Effector memory CD8-positive, alpha-beta T cell (primary cell): ENCODE measurements at regions not wholly inside any gene's neighbourhood (a gene's known extent, or its start where the extent isn't known, plus 50 kb on each side); places are given as distances from the start of the nearest gene placed in this dataset.

Experiments
- ATAC-seq: fragments of 150-1000 bp; cut with Tn5 transposase; replicated peaks from 2 replicates; pipeline ENCODE4 v1.10.0; 2021; ENCODE audit warnings: mild to moderate bottlenecking, moderate library complexity
- DNase-seq, 3 experiments: peaks; one replicate each; pipeline ENCODE4 v3.0.0; 2021
- H3K27ac Mint-ChIP-seq, 2 donors: one replicate each; pipeline ENCODE4 v1.8.0; 2022; ENCODE audit warnings: mild to moderate bottlenecking in 2 of 2, mixed read lengths in 2 of 2, moderate library complexity in 2 of 2
- H3K27me3 Mint-ChIP-seq, 2 donors: one replicate each; pipeline ENCODE4 v1.8.0; 2022; ENCODE audit warnings: mixed read lengths in 2 of 2
- H3K36me3 Mint-ChIP-seq: one replicate; pipeline ENCODE4 v1.8.0; 2022; ENCODE audit warnings: mild to moderate bottlenecking, moderate library complexity, mixed read lengths; ENCODE audit not compliant: insufficient read depth
- H3K4me1 Mint-ChIP-seq, 2 donors: one replicate each; pipeline ENCODE4 v1.8.0; 2022; ENCODE audit warnings: low read depth in 2 of 2, mixed read lengths in 2 of 2
- H3K4me3 Mint-ChIP-seq, 2 donors: one replicate each; pipeline ENCODE4 v1.8.0; 2022; ENCODE audit warnings: mild to moderate bottlenecking in 2 of 2, mixed read lengths in 2 of 2, moderate library complexity in 2 of 2
- H3K9me3 Mint-ChIP-seq, 2 donors: one replicate each; pipeline ENCODE4 v1.8.0; 2022; ENCODE audit warnings: mixed read lengths in 2 of 2

DNA sequence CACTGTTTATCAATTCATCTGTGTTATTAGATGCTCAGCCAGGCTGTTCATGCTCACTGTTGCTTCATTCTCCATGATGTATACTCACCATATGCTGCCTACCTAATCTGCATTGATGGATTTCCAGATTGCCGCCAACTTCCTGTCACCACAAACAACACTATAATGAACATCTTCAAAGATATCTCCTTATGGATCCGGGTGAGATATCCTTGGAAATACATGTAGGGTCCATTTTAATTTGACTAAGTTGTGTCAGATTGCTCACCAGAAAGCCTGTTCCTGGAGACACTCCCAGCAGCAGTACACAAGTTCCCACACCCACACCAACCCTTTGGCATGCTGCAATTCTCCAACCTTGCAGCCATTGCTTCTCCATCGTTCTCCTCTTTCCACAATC lies 547.5 kb upstream of the TNP1 start:
- no peak for DNase-seq
- H3K27me3 Mint-ChIP-seq, result peaks cover under 1 to 6% of the 10 kb centered on the region in 2 donors
- H3K9me3 Mint-ChIP-seq, result peaks cover 0 to 3% of the 10 kb centered on the region in 2 donors

DNA sequence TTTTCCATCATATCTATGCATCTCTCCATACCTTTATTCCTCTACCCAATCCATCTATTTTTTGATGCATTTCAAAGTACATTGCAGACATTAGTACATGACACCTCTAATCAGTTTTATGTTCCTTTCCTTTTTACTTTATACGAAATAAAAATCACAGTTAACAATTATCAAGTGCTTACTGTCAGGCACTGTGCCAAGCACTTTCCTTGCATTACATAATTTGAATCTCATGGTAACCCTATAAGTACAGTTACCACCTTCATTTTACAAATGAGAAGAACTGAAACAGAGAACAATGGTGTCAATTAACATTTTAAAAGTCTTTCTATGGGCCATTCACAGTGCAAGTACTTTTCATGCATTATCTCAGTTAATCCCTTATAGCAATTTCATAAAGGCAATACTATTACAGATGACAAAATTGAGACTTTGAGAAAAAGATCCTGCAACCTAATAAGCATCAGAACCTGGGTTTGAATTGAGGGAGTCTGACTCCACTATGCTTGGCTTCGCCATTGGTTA lies 544.4 kb upstream of the TNP1 start:
- DNase-seq, result no peak
- H3K9me3 Mint-ChIP-seq, result peaks cover 0 to 7% of the 10 kb centered on the region in 2 donors
- H3K27me3 Mint-ChIP-seq, result no peaks in the 10 kb centered on the region
- H3K4me1 Mint-ChIP-seq, result peaks cover 0 to 2% of the 10 kb centered on the region in 2 donors
- no peak overlapping the region for H3K27ac Mint-ChIP-seq
- ATAC-seq, result no peak
- H3K4me3 Mint-ChIP-seq, result no peak overlapping the region
- H3K36me3 Mint-ChIP-seq, result no peaks in the 10 kb centered on the region

More for the DNA sequence above, 547.5 kb upstream of the TNP1 start:
- H3K4me1 Mint-ChIP-seq, result no peaks in the 10 kb centered on the region
- H3K36me3 Mint-ChIP-seq, result no peaks in the 10 kb centered on the region
- ATAC-seq, result no peak
- no peak overlapping the region for H3K27ac Mint-ChIP-seq
- H3K4me3 Mint-ChIP-seq, result no peak overlapping the region

DNA sequence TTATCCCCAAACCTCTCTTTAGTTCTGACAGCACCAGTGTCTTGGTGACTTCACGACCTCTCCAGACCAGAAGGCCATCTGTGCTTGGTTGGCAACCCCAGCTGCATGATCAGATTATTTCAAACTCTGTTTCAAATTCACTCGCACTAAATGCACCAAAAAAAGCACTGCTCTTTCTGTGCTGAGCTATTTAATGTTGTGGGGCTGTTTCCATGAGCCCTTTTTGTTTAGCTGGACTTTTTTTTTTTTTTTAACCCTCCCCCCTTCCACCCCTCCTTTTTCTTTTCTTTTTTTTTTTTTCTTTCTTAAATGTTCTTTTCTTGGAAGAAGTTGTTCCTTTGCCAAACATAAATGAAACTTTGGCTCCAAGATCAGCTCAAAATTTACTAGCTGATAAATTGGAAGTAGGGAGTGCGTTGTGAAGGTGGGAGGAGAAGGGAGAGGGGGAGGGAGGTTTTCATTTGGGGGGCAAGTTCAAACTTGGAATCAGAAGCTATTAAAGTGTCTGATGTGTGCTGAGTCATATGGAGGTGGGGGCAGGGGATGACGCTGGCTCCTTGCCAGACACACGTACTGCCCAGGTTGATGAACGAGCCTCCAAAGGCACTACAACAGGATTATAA lies 543.0 kb upstream of the TNP1 start:
- Mint-ChIP-seq H3K9me3 (peaks cover 0 to 9% of the 10 kb centered on the region in 2 donors), H3K27ac (no peak overlapping the region), H3K27me3 (no peaks in the 10 kb centered on the region), H3K4me1 (peaks cover 8 to 9% of the 10 kb centered on the region in 2 donors), H3K36me3 (no peaks in the 10 kb centered on the region), H3K4me3 (no peak overlapping the region)
- DNase-seq (no peak), ATAC-seq (no peak)

DNA sequence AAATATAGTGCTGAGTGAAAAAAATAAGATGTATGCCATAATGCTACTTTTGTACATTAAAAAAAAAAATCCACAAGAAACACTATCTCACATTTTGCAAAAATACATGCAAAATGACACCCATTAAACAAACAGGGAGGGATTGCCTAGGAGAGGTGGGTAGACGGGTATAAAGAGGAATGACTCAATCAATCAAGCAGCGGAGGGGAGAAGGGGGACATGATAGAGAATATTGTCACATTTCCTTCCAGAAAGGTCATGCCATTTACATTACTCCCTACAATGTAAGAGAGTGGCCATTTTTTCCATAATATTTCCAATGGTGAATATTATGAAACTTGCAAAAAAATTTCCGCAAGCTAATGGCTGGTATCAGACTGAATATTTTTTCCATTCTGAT lies 542.3 kb upstream of the TNP1 start:
- Mint-ChIP-seq H3K4me1 (peaks cover 8 to 9% of the 10 kb centered on the region in 2 donors), H3K9me3 (peaks cover 0 to 6% of the 10 kb centered on the region in 2 donors), H3K27me3 (no peaks in the 10 kb centered on the region), H3K4me3 (no peak overlapping the region), H3K36me3 (no peaks in the 10 kb centered on the region), H3K27ac (no peak overlapping the region)
- ATAC-seq, result no peak
- no peak for DNase-seq

DNA sequence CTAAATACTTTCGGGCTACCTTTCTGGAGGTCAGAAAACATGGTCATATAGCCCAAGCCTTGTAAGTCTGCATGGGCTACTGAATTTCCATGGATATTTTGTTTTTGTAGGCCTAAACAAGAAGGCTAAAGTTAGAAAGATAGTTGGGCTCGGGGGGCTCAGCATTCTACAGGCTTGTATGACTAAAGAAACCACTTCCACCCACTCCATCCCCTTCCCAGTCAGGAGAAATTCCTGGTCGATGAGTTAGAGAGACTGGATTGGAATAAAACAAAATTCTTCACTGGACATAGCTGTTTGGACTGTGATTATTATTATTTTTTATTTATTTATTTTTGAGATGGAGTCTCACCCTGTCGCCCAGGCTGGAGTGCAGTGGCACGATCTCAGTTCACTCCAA lies 539.4 kb upstream of the TNP1 start:
- Mint-ChIP-seq H3K4me1 (peaks cover 8 to 9% of the 10 kb centered on the region in 2 donors), H3K9me3 (peaks cover 0 to 6% of the 10 kb centered on the region in 2 donors), H3K27me3 (no peaks in the 10 kb centered on the region), H3K27ac (peak overlapping the region; percentile 83 to 88), H3K4me3 (no peak overlapping the region), H3K36me3 (no peaks in the 10 kb centered on the region)
- no peak for ATAC-seq
- no peak for DNase-seq

DNA sequence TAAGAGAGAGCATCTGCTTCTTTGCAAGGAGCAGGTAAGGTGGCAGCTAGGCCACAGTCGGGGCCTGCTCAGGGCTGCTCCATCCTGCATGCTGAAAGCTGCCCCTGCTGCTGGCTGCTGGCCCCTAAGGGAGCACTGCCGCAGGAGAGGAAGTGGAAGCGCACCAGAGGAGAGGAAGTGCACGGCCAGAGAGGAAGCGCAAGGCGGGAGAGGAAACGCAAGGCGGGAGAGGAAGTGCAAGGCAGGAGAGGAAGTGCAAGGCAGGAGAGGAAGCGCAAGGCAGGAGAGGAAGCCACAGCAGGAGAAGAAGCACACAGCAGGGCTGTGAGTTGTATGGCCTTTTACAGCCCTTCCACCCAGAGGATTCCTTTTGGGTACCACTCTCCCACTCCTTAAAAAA lies 539.0 kb upstream of the TNP1 start:
- Mint-ChIP-seq H3K4me1 (peaks cover 8 to 9% of the 10 kb centered on the region in 2 donors), H3K4me3 (peak overlapping the region; percentile 49 to 63), H3K9me3 (peaks cover 0 to 6% of the 10 kb centered on the region in 2 donors), H3K27ac (peak overlapping the region; percentile 83 to 88), H3K36me3 (no peaks in the 10 kb centered on the region), H3K27me3 (no peaks in the 10 kb centered on the region)
- DNase-seq (no peak), ATAC-seq (no peak)

DNA sequence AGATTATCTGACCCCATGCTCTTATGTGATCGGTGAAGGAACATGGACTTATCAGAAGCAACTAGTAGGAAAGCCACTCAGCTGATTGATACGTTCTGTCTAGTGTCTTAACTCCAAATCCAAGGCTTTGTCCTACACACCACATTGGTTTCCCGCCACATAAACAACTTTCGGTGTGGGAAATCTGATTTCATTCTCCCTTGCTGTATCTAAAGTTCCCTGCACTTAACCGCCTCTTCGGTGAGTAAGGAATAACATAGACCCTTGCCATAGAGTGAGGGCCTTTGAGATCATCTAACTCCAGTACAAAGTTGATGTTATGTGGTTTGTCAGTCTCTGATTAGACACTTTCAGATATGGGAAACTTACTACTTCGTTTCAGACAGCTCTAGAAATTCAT lies 538.2 kb upstream of the TNP1 start:
- Mint-ChIP-seq H3K36me3 (no peaks in the 10 kb centered on the region), H3K27me3 (no peaks in the 10 kb centered on the region), H3K4me3 (no peak overlapping the region), H3K9me3 (peaks cover 0 to 6% of the 10 kb centered on the region in 2 donors), H3K4me1 (peaks cover 8 to 9% of the 10 kb centered on the region in 2 donors), H3K27ac (peak overlapping the region; percentile 83 to 88)
- ATAC-seq (no peak), DNase-seq (no peak)

DNA sequence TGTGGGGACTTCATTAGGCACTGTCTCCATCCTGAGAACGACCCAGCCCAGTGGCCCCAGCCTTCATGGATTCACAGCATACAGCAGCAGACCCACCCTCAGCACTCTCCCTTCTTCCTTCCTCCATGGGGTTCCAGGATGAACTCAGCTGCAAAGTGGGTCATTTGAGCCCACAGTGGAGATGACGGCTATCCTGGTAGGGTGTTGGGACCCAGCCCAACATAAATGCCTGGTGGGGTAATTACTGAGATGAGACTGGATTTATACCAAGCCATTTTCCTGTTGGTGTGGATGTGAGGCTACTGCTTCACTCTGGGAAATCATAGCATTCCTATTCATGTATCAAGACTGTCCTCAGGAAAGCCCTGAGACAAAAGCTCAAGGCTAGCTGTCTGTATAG lies 536.7 kb upstream of the TNP1 start:
- no peak overlapping the region for H3K27ac Mint-ChIP-seq
- DNase-seq (no peak), ATAC-seq (no peak)
- H3K27me3 Mint-ChIP-seq, result no peaks in the 10 kb centered on the region
- peaks cover 0 to 9% of the 10 kb centered on the region in 2 donors for H3K9me3 Mint-ChIP-seq
- peaks cover 8 to 9% of the 10 kb centered on the region in 2 donors for H3K4me1 Mint-ChIP-seq
- no peaks in the 10 kb centered on the region for H3K36me3 Mint-ChIP-seq
- no peak overlapping the region for H3K4me3 Mint-ChIP-seq

DNA sequence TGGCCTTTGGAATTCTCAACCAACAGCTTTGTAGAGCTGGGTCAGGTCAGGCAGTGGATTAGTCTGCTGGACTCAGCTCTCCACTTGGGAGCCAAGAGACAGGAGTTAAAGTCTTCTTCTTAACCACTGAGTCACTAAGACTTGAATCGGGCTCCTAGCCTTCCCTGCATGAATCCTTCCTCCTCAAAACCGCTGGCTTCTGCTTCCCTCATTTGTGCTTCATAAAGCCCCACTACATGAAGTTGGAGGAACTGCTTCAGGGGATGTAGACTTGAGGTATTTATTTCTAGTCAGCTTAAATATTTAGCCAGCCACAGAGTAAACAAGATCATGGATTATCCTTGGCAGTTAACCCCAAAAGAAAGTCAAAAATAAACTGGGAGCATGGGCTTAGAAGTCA lies 536.3 kb upstream of the TNP1 start:
- ATAC-seq, result no peak
- Mint-ChIP-seq H3K27me3 (no peaks in the 10 kb centered on the region), H3K27ac (no peak overlapping the region), H3K4me3 (no peak overlapping the region), H3K9me3 (peaks cover 0 to 7% of the 10 kb centered on the region in 2 donors), H3K36me3 (no peaks in the 10 kb centered on the region), H3K4me1 (peaks cover 7 to 8% of the 10 kb centered on the region in 2 donors)
- no peak for DNase-seq

DNA sequence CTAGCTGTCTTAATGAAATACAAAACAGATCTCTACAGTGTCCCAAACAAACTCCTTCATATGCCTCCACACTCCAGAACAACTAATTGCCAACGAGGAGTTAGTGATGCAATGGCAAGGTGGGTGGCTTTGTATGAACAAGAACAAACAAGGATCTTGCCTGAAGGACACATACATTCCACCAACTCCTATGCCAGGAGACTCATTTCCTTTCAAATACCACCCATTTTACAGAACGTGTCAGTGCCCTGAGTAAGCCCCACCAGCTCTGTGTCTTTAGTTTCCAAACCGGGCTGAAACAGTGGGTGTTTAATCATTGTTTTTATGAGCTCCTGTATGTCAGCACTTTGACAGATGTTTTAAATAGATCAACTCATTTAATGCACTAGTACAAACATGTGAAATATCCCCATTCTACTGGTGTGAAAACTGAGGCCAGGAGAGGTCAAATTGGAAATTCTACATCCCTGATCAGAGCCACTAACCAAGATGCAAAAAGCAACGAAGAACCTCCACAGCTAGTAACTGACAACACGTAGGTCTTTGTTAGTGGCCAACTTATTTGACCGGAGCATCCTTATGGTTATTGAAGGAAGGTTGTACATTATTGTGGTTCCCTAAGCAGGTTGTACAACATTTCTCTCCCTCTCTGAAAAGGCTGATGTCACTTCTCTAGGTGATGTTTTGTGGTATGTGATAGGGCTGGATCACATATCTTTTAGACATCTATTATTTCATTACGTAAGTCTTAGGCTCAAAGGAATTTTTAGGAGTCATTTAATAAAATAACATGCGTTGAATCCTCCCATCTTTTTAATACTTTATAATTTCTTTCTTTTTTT lies 534.9 kb upstream of the TNP1 start:
- DNase-seq, result no peak
- no peaks in the 10 kb centered on the region for H3K36me3 Mint-ChIP-seq
- peaks cover 0 to 10% of the 10 kb centered on the region in 2 donors for H3K9me3 Mint-ChIP-seq
- H3K27me3 Mint-ChIP-seq, result no peaks in the 10 kb centered on the region
- H3K4me3 Mint-ChIP-seq, result no peak overlapping the region
- ATAC-seq, result no peak
- H3K4me1 Mint-ChIP-seq, result peaks cover 7 to 8% of the 10 kb centered on the region in 2 donors
- no peak overlapping the region for H3K27ac Mint-ChIP-seq

DNA sequence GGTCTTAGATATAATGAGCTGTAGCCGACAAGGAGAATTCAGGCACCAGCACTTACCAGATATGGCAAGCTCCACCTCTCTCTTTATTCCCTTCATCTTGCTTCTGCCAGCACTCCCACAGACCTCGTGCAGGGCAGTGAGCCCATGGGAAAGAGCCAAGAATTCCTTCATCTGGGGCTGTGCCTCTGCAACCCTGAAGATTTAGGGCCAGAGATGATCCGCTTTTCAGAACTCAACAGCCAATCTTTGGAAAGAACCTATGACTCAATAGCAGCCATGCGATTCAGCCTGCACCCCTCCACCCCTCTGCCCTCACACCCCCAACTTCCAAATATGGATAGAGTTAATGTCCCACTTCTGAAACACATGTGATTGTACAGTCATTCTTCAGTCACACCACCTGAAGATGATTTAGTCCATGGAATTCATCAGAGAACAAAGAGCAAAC lies 533.7 kb upstream of the TNP1 start:
- DNase-seq (no peak), ATAC-seq (no peak)
- no peak overlapping the region for H3K4me3 Mint-ChIP-seq
- peaks cover 0 to 9% of the 10 kb centered on the region in 2 donors for H3K9me3 Mint-ChIP-seq
- peaks cover 2 to 3% of the 10 kb centered on the region in 2 donors for H3K4me1 Mint-ChIP-seq
- H3K27ac Mint-ChIP-seq, result no peak overlapping the region
- H3K36me3 Mint-ChIP-seq, result no peaks in the 10 kb centered on the region
- no peaks in the 10 kb centered on the region for H3K27me3 Mint-ChIP-seq

DNA sequence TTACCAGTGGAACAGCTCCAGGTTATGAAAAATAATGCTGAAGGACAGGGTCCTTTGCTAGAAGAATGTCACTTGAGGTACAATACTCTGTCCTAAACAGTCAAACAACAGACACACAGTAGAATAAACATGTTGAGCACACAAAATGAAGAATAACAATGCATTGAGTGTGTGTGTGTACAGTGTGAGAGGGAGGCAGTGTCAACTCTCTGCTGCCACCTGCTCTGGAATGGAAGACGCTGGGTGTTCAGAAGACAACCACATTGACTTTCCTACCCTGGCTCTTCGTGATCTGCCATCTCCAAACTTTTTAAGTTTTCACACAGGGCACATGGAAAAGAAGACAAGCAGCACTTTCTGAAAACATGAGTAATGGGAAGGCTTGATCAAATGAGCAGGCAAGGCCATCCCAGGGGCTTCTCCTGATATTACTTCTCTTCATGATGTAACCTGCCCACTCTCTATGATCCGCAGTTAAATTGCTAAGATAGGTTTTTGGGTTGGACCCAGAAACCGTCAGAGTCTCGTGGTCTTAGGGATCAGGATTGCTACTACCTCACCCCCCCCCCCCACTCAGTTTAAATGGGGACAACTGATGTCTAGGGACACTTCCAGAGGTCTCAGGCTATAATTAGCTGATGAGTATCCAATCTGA lies 533.2 kb upstream of the TNP1 start:
- no peak for ATAC-seq
- peaks cover 0 to 2% of the 10 kb centered on the region in 2 donors for H3K27me3 Mint-ChIP-seq
- H3K4me3 Mint-ChIP-seq, result no peak overlapping the region

DNA sequence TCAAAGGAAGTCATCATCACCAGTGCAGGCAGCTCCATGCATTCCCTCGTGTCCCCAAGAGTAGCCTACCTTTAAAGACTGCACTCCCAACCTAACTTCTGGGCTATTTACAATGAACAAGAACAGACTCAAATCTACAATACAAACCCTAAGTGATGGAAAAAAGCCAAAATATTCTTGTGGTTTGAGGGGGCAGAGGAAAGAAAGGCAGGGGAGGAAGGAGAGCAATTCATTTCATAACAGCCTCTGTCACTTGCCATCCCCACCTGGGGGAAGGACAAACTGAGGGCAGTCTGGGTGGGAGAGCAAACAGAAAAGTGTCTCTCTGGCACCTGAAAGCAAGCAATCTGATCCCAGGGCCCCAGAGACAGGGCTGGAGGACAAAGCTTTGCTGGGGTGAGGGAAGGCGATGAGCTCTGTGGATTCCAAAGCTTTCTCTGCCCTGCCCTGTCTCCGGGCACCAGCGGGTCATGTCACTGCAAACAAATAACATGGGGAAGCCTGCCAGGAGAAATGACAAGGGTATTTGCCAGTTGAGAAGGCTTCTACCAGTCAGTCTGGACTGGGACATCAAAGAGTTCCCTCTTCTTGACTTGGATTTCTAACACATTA lies 528.0 kb upstream of the TNP1 start:
- no peak for DNase-seq
- ATAC-seq, result no peak
- peaks cover 0 to 22% of the 10 kb centered on the region in 2 donors for H3K27me3 Mint-ChIP-seq
- H3K9me3 Mint-ChIP-seq, result peaks cover 0 to 9% of the 10 kb centered on the region in 2 donors
- H3K4me3 Mint-ChIP-seq, result no peak overlapping the region
- no peaks in the 10 kb centered on the region for H3K4me1 Mint-ChIP-seq
- no peaks in the 10 kb centered on the region for H3K36me3 Mint-ChIP-seq
- no peak overlapping the region for H3K27ac Mint-ChIP-seq

More for the DNA sequence above, 533.2 kb upstream of the TNP1 start:
- Mint-ChIP-seq H3K4me1 (no peaks in the 10 kb centered on the region), H3K36me3 (no peaks in the 10 kb centered on the region), H3K9me3 (peaks cover 0 to 9% of the 10 kb centered on the region in 2 donors), H3K27ac (no peak overlapping the region)
- DNase-seq, result no peak
